SHP77 treated with DMSO at 0.1 percent for 48 hours (cell line): ENCODE measurements at regions not wholly inside any gene's neighbourhood (a gene's known extent, or its start where the extent isn't known, plus 50 kb on each side); places are given as distances from the start of the nearest gene placed in this dataset.
"Not testable (repeated sequence)": the region's sequence is repeated elsewhere in the genome, so short reads cannot be mapped to it uniquely, and the experiment has no call there.

Experiments used
- DNase-seq: peaks from one replicate; lab custom pipeline; 2025; lab: John Stamatoyannopoulos, UW

GRCh38 chr5:17690473-17690872 lies 56.2 kb downstream of the TAF11L14 start:
- no peak for DNase-seq

DNA sequence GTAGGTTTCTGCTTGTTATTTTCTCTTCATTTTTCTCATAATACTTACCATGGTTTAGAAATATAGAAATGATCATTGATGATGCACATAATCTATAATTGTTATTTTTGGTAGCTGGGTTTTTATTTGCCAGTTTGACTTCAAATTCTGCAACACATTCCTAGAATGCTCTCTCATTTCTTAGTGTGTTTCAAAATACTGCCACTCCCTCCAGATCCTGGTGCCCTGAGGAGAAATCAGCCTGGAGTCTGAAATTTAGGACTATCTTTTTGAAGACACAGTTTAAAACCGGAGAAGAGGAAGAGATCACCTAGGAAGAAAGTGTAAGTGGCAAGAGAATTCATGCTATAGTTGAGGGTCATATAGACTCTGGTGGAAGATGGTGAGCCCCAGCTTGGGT lies 57.5 kb downstream of the TAF11L14 start:
- DNase-seq = no peak

DNA sequence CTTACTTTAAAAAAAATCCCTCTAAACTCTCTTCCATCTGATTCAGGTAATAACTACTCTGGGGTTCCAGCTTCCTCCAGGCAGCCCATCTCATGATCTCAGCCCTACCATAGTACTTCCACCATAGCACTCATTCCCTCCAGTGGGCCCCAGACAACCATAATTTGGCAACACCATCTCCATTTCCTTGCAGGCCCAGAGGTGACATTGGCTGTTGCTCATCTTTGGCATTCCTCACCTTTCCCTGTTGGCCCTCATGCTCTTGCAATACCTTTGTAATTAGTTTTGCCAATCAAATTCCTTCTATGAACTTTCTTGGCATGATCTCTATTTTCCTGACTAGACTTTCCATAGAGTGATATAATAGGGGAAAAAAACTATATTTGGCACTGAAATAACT lies 60.1 kb downstream of the TAF11L14 start:
- DNase-seq = no peak

DNA sequence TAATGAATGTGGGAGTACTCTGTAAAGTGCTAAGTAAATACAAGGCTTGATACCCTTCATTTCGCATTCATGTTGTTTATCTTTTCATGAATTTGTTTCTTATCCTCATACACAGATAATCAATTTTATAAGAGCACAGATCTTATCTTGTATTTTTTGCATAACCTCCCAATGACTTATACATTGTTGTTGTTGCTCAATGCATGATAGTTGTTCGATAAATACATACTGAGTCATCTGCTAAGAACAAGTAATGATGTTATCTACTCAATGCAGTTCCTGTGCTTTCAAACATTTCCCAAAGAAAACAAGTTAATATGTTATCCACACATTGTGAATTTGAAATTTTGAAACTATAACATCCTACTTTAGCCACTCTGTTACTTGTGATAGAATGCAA lies 60.7 kb downstream of the TAF11L14 start:
- no peak for DNase-seq

GRCh38 chr5:17696627-17697026 lies 62.4 kb downstream of the TAF11L14 start:
- no peak for DNase-seq

- DNase-seq = no peak
Measured at GRCh38 chr5:17697671-17698070, 63.4 kb downstream of the TAF11L14 start.

DNA sequence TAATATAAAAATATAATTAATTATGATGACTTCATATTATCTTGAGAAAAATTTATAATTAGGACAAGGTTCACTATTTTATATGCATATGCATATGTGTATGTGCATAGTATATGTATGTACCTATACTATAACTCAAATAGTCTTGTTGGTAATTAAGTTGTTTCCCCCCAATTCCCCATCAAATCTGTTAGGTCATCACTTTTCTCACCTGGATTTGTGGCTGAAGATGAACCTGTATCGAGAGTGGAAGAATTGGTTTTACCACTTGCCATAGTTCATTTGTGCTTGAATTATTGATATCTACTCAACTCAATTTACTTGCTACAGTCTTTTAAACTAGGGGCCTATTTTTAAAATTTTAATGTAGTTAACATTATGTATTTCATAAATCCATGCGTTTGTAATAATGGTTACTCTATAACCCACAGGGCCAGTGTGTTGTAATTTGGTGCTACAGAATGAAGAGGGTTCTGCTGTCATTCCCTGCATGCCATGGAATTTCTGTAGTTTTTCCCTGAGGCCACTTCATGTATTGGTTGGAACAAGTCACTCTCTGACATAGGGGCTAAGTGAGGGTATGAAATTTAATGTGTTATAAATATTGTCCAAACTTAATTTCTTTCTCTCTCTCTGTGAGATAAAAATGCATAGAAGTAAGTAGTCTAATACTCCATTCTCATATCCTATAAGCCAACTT lies 74.9 kb downstream of the TAF11L14 start:
- DNase-seq = no peak

- no peak for DNase-seq
Measured at GRCh38 chr5:17713301-17713700, 79.0 kb downstream of the TAF11L14 start.

- DNase-seq = no peak
Measured at GRCh38 chr5:17714186-17714585, 79.9 kb downstream of the TAF11L14 start.

DNA sequence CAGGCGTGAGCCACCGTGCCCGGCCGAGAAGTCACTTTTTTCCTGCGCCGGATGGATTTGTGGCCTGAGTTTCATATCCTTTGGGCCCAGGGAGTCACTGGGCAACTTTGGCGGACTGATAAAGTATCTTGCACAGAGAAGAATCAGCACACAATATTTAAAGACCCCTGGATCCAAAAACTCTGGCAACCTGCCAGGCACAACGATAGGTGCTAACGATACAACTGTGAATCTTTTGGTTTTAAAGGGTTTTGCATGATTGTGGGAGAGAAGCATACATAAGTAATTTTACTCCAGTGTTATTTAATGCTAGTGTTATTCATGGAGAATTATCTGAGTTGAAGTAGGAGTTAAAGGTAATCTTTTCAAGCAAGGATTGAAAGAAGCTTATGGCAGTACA lies 85.3 kb downstream of the TAF11L14 start:
- no peak for DNase-seq

DNA sequence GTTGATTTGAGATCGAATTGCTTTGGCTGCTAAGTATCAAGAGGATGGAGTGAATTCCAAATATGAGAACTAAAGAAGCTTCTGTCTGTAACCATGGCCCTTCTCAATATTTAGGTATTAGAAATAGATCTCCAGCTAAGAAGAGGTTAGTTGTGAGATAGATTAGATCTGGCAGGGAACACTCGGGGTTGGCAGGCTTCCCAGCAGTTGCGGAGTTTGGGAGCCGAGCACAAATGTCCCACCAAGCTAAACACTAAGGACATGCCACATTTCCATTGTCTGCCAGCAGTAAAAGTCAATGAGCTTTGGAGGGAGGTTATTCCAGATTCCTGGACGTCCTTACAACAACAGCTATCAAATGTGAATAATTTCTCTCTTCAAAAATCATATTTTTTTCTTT lies 85.8 kb downstream of the TAF11L14 start:
- no peak for DNase-seq

GRCh38 chr5:17723876-17724275 lies 89.6 kb downstream of the TAF11L14 start:
- no peak for DNase-seq

DNA sequence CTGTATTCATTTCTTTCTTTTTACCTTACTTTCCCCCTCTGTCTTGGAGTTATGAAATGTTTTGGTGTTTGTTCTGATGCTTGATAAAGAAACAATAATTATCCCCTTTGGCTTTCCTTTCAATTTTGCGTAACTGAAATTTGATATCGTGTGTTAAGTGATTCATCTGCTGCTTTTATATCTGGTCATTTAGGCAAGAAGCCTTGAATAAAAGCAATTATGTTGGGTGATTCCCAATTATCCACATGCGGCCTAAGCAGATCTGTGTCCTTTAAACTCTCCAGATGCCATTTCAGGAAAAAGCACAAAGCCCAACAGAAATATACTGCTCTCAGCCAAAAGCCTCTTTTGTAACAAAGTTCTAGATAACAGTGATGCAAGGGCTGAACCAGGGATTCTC lies 92.8 kb downstream of the TAF11L14 start:
- no peak for DNase-seq

- no peak for DNase-seq
Measured at GRCh38 chr5:17730421-17730820, 96.2 kb downstream of the TAF11L14 start.

DNA sequence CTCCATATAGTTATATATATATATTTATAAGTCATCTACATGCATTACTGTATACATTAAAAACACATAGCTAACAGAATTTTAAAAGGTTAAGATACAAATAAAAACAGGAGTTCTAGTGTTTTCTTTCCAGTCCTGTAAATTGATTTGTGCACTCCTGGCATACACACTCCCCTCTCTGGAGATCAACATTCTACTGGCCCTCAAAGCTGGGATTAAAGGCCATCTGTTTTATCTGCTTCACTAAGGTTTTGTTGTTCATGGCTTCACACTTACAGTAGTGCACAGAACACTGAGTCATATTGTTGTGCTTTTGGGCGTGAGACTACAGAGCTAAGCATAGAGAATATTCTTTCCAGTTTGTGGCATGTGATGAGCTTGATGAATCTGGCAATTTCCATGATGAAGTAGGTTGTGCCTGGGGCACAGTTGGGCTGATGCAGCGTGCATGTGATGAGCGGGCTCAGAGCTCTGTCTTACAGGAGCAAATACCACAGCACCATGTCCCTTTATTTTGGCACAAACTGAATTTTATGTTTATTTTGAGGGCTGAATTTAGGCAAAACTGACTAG lies 98.2 kb downstream of the TAF11L14 start:
- DNase-seq = no peak

- no peak for DNase-seq
Measured at GRCh38 chr5:17734011-17734410, 99.8 kb downstream of the TAF11L14 start.

DNA sequence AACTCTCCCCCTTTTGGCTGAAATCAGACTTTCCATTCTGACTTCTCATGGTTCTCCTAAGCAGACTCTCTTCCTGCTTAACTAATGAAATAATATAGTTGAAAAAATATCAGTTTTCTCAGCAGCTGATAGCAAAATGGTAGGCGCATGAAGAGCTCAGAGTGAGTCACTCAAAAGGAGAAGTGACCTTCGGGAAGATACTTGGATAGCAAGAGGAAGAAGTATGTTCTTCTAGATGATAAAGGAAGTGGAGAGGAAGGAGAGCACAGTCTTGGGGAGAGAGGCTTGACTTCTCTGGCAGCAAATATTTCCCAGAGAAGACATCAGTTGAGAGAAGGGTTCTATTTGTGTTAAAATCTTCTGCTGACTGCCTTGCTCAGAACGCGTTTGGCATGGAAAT lies 101.5 kb downstream of the TAF11L14 start:
- no peak for DNase-seq

- no peak for DNase-seq
Measured at GRCh38 chr5:17737092-17737491, 102.8 kb downstream of the TAF11L14 start.

GRCh38 chr5:17738446-17738845 lies 104.2 kb downstream of the TAF11L14 start:
- DNase-seq = no peak

DNA sequence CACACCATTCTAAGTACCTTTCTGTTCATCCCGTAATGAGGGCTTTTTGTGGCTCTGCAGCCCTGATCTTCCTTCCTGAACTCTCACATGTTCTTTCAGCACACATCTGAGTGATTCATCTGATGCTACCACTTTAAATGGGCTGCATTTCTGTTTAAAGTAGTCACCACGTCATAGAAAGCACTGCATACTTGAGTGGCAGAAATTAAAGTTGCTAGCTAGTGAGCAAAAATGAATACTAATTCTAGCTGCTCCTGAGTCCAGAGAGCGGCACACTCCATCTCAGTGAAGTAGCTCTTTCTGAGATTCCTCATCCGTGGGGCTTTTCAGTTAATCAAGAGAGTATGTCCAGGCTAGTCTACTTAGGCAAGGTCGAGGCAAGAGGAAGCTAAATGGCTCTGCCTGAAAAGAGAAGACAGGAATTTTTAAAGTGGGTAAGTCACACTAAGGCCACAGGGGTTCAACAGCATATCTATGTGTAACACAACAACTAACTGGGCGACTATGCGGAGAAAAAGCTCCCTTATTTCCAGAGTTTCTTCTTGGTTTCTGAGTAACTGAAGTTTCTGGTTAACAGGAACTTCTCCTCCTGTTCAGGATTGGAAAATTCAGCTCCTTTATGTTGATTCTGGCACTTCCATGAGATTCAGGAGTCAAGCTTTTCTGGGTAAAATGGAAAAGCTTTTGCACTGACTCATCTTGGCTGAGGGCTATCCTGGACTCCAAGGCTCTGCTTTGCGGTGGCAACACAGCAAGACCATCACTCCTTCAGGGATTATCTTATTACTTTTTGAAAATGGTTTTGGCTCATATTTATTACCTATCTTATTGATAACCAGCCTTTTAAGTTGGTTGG lies 109.5 kb downstream of the TAF11L14 start:
- DNase-seq = no peak

DNA sequence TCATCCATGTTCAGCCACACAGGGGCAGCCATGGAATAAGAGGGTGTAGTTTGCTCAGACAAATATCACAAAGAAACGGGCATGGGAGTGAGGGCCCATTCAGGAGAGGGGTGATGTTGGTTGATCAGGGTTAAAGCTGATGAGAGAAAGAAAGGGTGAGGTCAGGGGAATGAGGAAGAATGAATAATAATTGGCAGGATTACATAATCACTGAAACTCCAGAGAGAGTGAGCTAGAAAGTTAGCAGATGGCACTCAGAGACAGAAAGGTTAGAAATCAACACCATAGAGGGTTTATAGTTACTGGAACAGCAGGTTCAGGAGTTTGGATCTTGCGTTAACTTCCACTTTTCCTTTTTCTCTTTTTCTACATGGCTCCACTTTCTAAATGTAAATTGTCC lies 113.9 kb downstream of the TAF11L14 start:
- no peak for DNase-seq

- DNase-seq = no peak
Measured at GRCh38 chr5:17748941-17749340, 114.7 kb downstream of the TAF11L14 start.

DNA sequence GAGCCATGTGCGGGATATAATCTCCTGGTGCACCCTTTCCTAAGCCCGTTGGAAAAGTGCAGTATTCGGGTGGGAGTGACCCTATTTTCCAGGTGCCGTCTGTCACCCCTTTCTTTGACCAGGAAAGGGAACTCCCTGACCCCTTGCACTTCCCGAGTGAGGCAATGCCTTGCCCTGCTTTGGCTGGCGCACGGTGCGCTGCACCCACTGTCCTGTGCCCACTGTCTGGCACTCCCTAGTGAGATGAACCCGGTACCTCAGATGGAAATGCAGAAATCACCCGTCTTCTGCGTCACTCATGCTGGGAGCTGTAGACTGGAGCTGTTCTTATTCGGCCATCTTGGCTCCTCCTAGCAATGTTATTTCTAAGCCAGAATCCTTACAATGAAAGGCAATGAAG lies 121.1 kb downstream of the TAF11L14 start:
- not testable (repeated sequence) for DNase-seq
